H1 (cell line): ENCODE measurements at regions not wholly inside any gene's neighbourhood (a gene's known extent, or its start where the extent isn't known, plus 50 kb on each side); places are given as distances from the start of the nearest gene placed in this dataset.

Experiments used
- CTCF ChIA-PET: fragments of 300-600 bp; sonication (Branson Sonifier 250); formaldehyde crosslinking; loops from one replicate; lab custom pipeline; 2021; ENCODE audit not compliant: partially characterized antibody; lab: Charles Lee
- POLR2A ChIA-PET: fragments of 300-600 bp; sonication (Branson Sonifier 250); formaldehyde crosslinking; loops from one replicate; lab custom pipeline; 2021; ENCODE audit warnings: inconsistent platforms; ENCODE audit not compliant: partially characterized antibody; lab: Charles Lee
- DNase-seq, 2 experiments: peaks; one replicate each; pipeline versions ENCODE4 v3.0.0 to v3.0.0-alpha.2; 2010 to 2022; ENCODE audit warnings: low spot score in 2 of 2, low read depth in 1 of 2, mixed read lengths in 1 of 2
- FAIRE-seq: peaks from 2 replicates; lab custom pipeline; 2011; peaks lifted over from hg19 to GRCh38; lab: Jason Lieb, UNC
- H2AFZ ChIP-seq: 2 replicates; pipeline ENCODE4 v1.8.1; 2012; ENCODE audit warnings: low read length, inconsistent platforms
- H2AK5ac ChIP-seq: 2 replicates; pipeline ENCODE4 v1.6.1; 2013; ENCODE audit warnings: low read depth, low read length
- H2BK120ac ChIP-seq: replicated peaks from 2 replicates; pipeline ENCODE3; 2013; ENCODE audit warnings: low read depth, low read length, inconsistent platforms
- H2BK12ac ChIP-seq: 2 replicates; pipeline ENCODE4 v1.6.1; 2013; ENCODE audit warnings: low read depth, low read length
- H2BK15ac ChIP-seq: 2 replicates; pipeline ENCODE4 v1.6.1; 2013; ENCODE audit warnings: low read length
- H2BK20ac ChIP-seq: 2 replicates; pipeline ENCODE4 v1.6.1; 2013; ENCODE audit warnings: low read length
- H2BK5ac ChIP-seq: 2 replicates; pipeline ENCODE4 v1.6.1; 2013; ENCODE audit warnings: low read depth, low read length
- H3K14ac ChIP-seq: 2 replicates; pipeline ENCODE4 v1.6.1; 2013; ENCODE audit warnings: inconsistent platforms; ENCODE audit not compliant: insufficient read length
- H3K18ac ChIP-seq: 2 replicates; pipeline ENCODE4 v1.6.1; 2013; ENCODE audit warnings: low read length; ENCODE audit errors: extremely low read depth
- H3K23ac ChIP-seq: 2 replicates; pipeline ENCODE4 v1.6.1; 2013; ENCODE audit warnings: inconsistent platforms; ENCODE audit not compliant: insufficient read length
- H3K23me2 ChIP-seq: 2 replicates; pipeline ENCODE4 v1.6.1; 2013; ENCODE audit warnings: low read depth, low read length
- H3K27ac ChIP-seq: 2 replicates; pipeline ENCODE4 v1.6.1; 2011; ENCODE audit warnings: low read depth, low read length, inconsistent platforms
- H3K27me3 ChIP-seq, 4 experiments: replicated peaks in 1 of 4; 1 replicate in 1 of 4; 2 replicates in 3 of 4; pipeline versions ENCODE4 v1.6.1 to v1.8.1; 2011 to 2013; ENCODE audit warnings: low read length in 3 of 4, mild to moderate bottlenecking in 3 of 4, inconsistent platforms in 2 of 4, mixed read lengths in 2 of 4, moderate library complexity in 1 of 4; ENCODE audit not compliant: control insufficient read depth in 3 of 4, insufficient read depth in 3 of 4; ENCODE audit errors: extremely low read depth in 1 of 4
- H3K36me3 ChIP-seq, 4 experiments: 2 replicates each; pipeline versions ENCODE4 v1.6.1 to v1.8.1; 2011 to 2013; ENCODE audit warnings: mild to moderate bottlenecking in 4 of 4, low read length in 3 of 4, moderate library complexity in 2 of 4, control low read depth in 1 of 4, inconsistent platforms in 1 of 4; ENCODE audit not compliant: insufficient read depth in 4 of 4, control insufficient read depth in 2 of 4
- H3K4ac ChIP-seq: replicated peaks from 2 replicates; pipeline ENCODE3; 2013; ENCODE audit warnings: low read length, low read depth, mixed read lengths, inconsistent platforms; ENCODE audit not compliant: insufficient read length
- H3K4me1 ChIP-seq, 4 experiments: replicated peaks in 1 of 4; 1 replicate in 1 of 4; 2 replicates in 3 of 4; pipeline versions ENCODE4 v1.6.1 to v1.8.1; 2011 to 2013; ENCODE audit warnings: low read length in 3 of 4, inconsistent platforms in 2 of 4, mixed read lengths in 1 of 4; ENCODE audit not compliant: insufficient read depth in 4 of 4, control insufficient read depth in 3 of 4
- H3K4me2 ChIP-seq, 2 experiments: 2 replicates each; pipeline versions ENCODE4 v1.6.1 to v1.8.1; 2011 to 2013; ENCODE audit warnings: low read depth in 2 of 2, low read length in 2 of 2, control low read depth in 1 of 2, inconsistent platforms in 1 of 2, mild to moderate bottlenecking in 1 of 2; ENCODE audit not compliant: insufficient read depth in 1 of 2
- H3K4me3 ChIP-seq, 4 experiments: fragments of 200-600, 300-600 bp in 1 of 4; sonication (generic), shearing (Covaris generic), sonication (Bioruptor Twin) in 1 of 4; 2 replicates each; pipeline versions ENCODE4 v1.5.1 to v1.8.1; 2011 to 2016; ENCODE audit warnings: low read length in 4 of 4, low read depth in 3 of 4, control low read depth in 2 of 4, inconsistent platforms in 2 of 4, mild to moderate bottlenecking in 2 of 4, mixed read lengths in 1 of 4, moderate library complexity in 1 of 4; ENCODE audit not compliant: insufficient read depth in 2 of 4; ENCODE audit errors: extremely low read depth in 1 of 4
- H3K56ac ChIP-seq: replicated peaks from 2 replicates; pipeline ENCODE3; 2013; ENCODE audit warnings: low read depth, mild to moderate bottlenecking, mixed read lengths, low read length, inconsistent platforms; ENCODE audit not compliant: insufficient read length
- H3K79me1 ChIP-seq: 2 replicates; pipeline ENCODE4 v1.6.1; 2013; ENCODE audit warnings: low read depth, low read length, control low read depth
- H3K79me2 ChIP-seq, 2 experiments: 2 replicates each; pipeline versions ENCODE4 v1.6.1 to v1.8.1; 2012 to 2013; ENCODE audit warnings: low read length in 2 of 2, mild to moderate bottlenecking in 2 of 2, inconsistent platforms in 1 of 2; ENCODE audit not compliant: insufficient read depth in 2 of 2, control insufficient read depth in 1 of 2
- H3K9ac ChIP-seq, 4 experiments: replicated peaks in 1 of 4; 1 replicate in 1 of 4; 2 replicates in 3 of 4; pipeline versions ENCODE4 v1.6.1 to v1.8.1; 2011 to 2013; ENCODE audit warnings: low read depth in 3 of 4, low read length in 3 of 4, control low read depth in 2 of 4, mild to moderate bottlenecking in 2 of 4, moderate library complexity in 2 of 4, inconsistent platforms in 1 of 4; ENCODE audit errors: extremely low read depth in 1 of 4
- H3K9me3 ChIP-seq, 2 experiments: 2 replicates each; pipeline versions ENCODE4 v1.6.1 to v1.8.1; 2012 to 2013; ENCODE audit warnings: mild to moderate bottlenecking in 2 of 2, moderate library complexity in 2 of 2, control low read depth in 1 of 2, inconsistent platforms in 1 of 2, low read depth in 1 of 2, low read length in 1 of 2, mixed read lengths in 1 of 2; ENCODE audit not compliant: insufficient read depth in 2 of 2
- H4K20me1 ChIP-seq, 2 experiments: replicated peaks in 1 of 2; 2 replicates each; pipeline versions ENCODE3 to v1.8.1; 2011 to 2013; ENCODE audit warnings: inconsistent platforms in 2 of 2, low read length in 2 of 2, mild to moderate bottlenecking in 1 of 2; ENCODE audit not compliant: insufficient read depth in 2 of 2, control insufficient read depth in 1 of 2
- H4K5ac ChIP-seq: 2 replicates; pipeline ENCODE4 v1.6.1; 2013; ENCODE audit warnings: low read length, low read depth, mixed read lengths, inconsistent platforms; ENCODE audit not compliant: insufficient read length
- H4K8ac ChIP-seq: 2 replicates; pipeline ENCODE4 v1.8.0; 2013; ENCODE audit warnings: mild to moderate bottlenecking, moderate library complexity, low read length, inconsistent platforms; ENCODE audit not compliant: insufficient read depth; ENCODE audit errors: extremely low read depth
- H4K91ac ChIP-seq: replicated peaks from 2 replicates; pipeline ENCODE3; 2013; ENCODE audit warnings: low read length, mixed read lengths, inconsistent platforms; ENCODE audit not compliant: insufficient read length
- BCL11A ChIP-seq, 2 experiments: IDR thresholded peaks; one replicate each; pipeline ENCODE4 v1.6.1; 2011; ENCODE audit warnings: low read depth in 2 of 2, low read length in 2 of 2, mild to moderate bottlenecking in 2 of 2
- CHD1 ChIP-seq: IDR thresholded peaks from 2 replicates; pipeline ENCODE4 v1.6.1; 2012; ENCODE audit warnings: low read depth, low read length, improper control_type of control experiment
- CREB1 ChIP-seq: IDR thresholded peaks from 2 replicates; pipeline ENCODE4 v1.6.1; 2012; ENCODE audit warnings: inconsistent platforms
- FOSL1 ChIP-seq: IDR thresholded peaks from 2 replicates; pipeline ENCODE4 v1.6.1; 2011; ENCODE audit warnings: mild to moderate bottlenecking, low read depth, low read length, moderate library complexity; ENCODE audit not compliant: insufficient read depth
- HDAC2 ChIP-seq, 2 experiments: fragments of 300-600 bp in 1 of 2; sonication (generic) in 1 of 2; IDR thresholded peaks; 2 replicates each; pipeline ENCODE4 v1.6.1; 2011 to 2012; ENCODE audit warnings: low read depth in 2 of 2, low read length in 2 of 2, mild to moderate bottlenecking in 2 of 2, moderate library complexity in 2 of 2, borderline replicate concordance in 1 of 2, inconsistent platforms in 1 of 2
- MAX ChIP-seq: IDR thresholded peaks from 2 replicates; pipeline ENCODE4 v1.6.1; 2012; ENCODE audit warnings: inconsistent platforms
- POU5F1 ChIP-seq: IDR thresholded peaks from 2 replicates; pipeline ENCODE4 v1.6.1; 2011; ENCODE audit warnings: low read depth, mild to moderate bottlenecking, low read length, moderate library complexity
- TEAD4 ChIP-seq: IDR thresholded peaks from 2 replicates; pipeline ENCODE4 v1.6.1; 2012; ENCODE audit warnings: low read depth, low read length, inconsistent platforms, mixed read lengths
- WGBS, 2 experiments: shearing (Covaris generic) in 1 of 2; methylation state at CpG; one replicate each; pipeline versions ENCODE4 v1.1.6 to v1.1.7; 2013 to 2015; ENCODE audit warnings: low lambda C conversion rate in 2 of 2, mixed read lengths in 2 of 2, inconsistent platforms in 1 of 2, low coverage in 1 of 2, missing lambda C conversion rate in 1 of 2; ENCODE audit not compliant: insufficient replicate concordance in 2 of 2, insufficient coverage in 1 of 2, insufficient read length in 1 of 2; ENCODE audit errors: extremely low coverage in 1 of 2, missing lambda C conversion rate in 1 of 2; 5-methylcytosine and 5-hydroxymethylcytosine counted together

- TF ChIP-seq MAX = no peak
- no peak for TF ChIP-seq FOSL1
- no peak for TF ChIP-seq CREB1
- TF ChIP-seq BCL11A (IDR thresholded peaks at IDR 0.05; ENCODE audit: low read depth in 2 of 2, low read length in 2 of 2) = no peak
- TF ChIP-seq CHD1 = no peak
- no peak for TF ChIP-seq TEAD4
- TF ChIP-seq HDAC2 (IDR thresholded peaks at IDR 0.05; ENCODE audit: borderline replicate concordance in 1 of 2, low read depth in 2 of 2, low read length in 2 of 2) = no peak
- TF ChIP-seq POU5F1 = no peak
- no peak for FAIRE-seq
These were observed 86.5 kb upstream of the KDM7A start for GRCh38 chr7:140263277-140263676.

More at GRCh38 chr7:140263277-140263676, 86.5 kb upstream of the KDM7A start:
- Histone ChIP-seq H2BK12ac (no peak overlapping the region), H3K4me2 (no peak overlapping the region), H2BK120ac (no peak overlapping the region), H4K20me1 (no peaks in the 10 kb centered on the region), H3K36me3 (no peaks in the 10 kb centered on the region), H3K56ac (no peak overlapping the region), H3K9ac (no peak overlapping the region), H2BK5ac (no peak overlapping the region), H4K8ac (no peak overlapping the region), H3K27me3 (no peaks in the 10 kb centered on the region), H4K5ac (no peak overlapping the region), H3K79me2 (no peaks in the 10 kb centered on the region), H3K4me3 (no peak overlapping the region), H2AFZ (no peak overlapping the region), H4K91ac (no peak overlapping the region), H3K79me1 (no peaks in the 10 kb centered on the region), H3K4me1 (no peaks in the 10 kb centered on the region), H3K4ac (no peak overlapping the region), H3K23me2 (no peaks in the 10 kb centered on the region), H3K14ac (no peak overlapping the region), H3K18ac (no peak overlapping the region), H2BK20ac (no peak overlapping the region), H3K23ac (no peak overlapping the region), H2BK15ac (no peak overlapping the region), H3K9me3 (no peaks in the 10 kb centered on the region), H3K27ac (no peak overlapping the region), H2AK5ac (no peak overlapping the region)
- no peak for DNase-seq
- 83% methylated on average over 6 of the region's 6 CpGs; no CpG with 5 or more reads in 1 of the 2 experiments for WGBS, 2 experiments
- POLR2A ChIA-PET = no interaction called here
- CTCF ChIA-PET = interaction anchor here (0.8 to 1.4 kb wide), 3 partner anchors 10 to 80 kb away, joined by 4 read pairs; no protein-coding TSS in a partner anchor
